Muscle of back (tissue), 3 donors: ENCODE measurements at regions not wholly inside any gene's neighbourhood (a gene's known extent, or its start where the extent isn't known, plus 50 kb on each side); places are given as distances from the start of the nearest gene placed in this dataset.
"Not testable (repeated sequence)": the region's sequence is repeated elsewhere in the genome, so short reads cannot be mapped to it uniquely, and the experiment has no call there.

Source experiments
- DNase-seq, 3 donors: peaks; one replicate each; pipeline versions ENCODE4 v3.0.0 to v3.0.0-alpha.2; 2013

GRCh38 chr3:182626484-182627467, 166.5 kb upstream of the ATP11B start:
- DNase-seq, result no peak

- no peak for DNase-seq
Observed at GRCh38 chr3:182628531-182628930, 164.8 kb upstream of the ATP11B start.

- no peak for DNase-seq
Observed at GRCh38 chr3:182629521-182629920, 163.8 kb upstream of the ATP11B start.

- no peak for DNase-seq
Observed at GRCh38 chr3:182631183-182632076, 161.9 kb upstream of the ATP11B start.

- no peak for DNase-seq
Observed at GRCh38 chr3:182632077-182632393, 161.3 kb upstream of the ATP11B start.

- no peak for DNase-seq
Observed at GRCh38 chr3:182633186-182633585, 160.1 kb upstream of the ATP11B start.

GRCh38 chr3:182636646-182637045, 156.7 kb upstream of the ATP11B start:
- no peak for DNase-seq

- no peak for DNase-seq
Observed at GRCh38 chr3:182637350-182638110, 155.8 kb upstream of the ATP11B start.

GRCh38 chr3:182644013-182644412, 149.3 kb upstream of the ATP11B start:
- DNase-seq, result no peak

- DNase-seq, result no peak
Observed at GRCh38 chr3:182644790-182645433, 148.4 kb upstream of the ATP11B start.

- DNase-seq, result no peak
Observed at GRCh38 chr3:182650568-182651128, 142.7 kb upstream of the ATP11B start.

GRCh38 chr3:182651461-182651860, 141.8 kb upstream of the ATP11B start:
- DNase-seq, result no peak

GRCh38 chr3:182653065-182653464, 140.2 kb upstream of the ATP11B start:
- DNase-seq, result not testable (repeated sequence)

- DNase-seq, result no peak
Observed at GRCh38 chr3:182668541-182668940, 124.8 kb upstream of the ATP11B start.

- DNase-seq, result no peak
Observed at GRCh38 chr3:182668974-182669373, 124.3 kb upstream of the ATP11B start.

- DNase-seq, result peak in 1 of 3 donors; percentile 1
Observed at GRCh38 chr3:182671541-182671940, 121.8 kb upstream of the ATP11B start.

- DNase-seq, result peak in 2 of 3 donors; percentile 3 to 17
Observed at GRCh38 chr3:182671942-182672341, 121.4 kb upstream of the ATP11B start.

- DNase-seq, result no peak
Observed at GRCh38 chr3:182673336-182673735, 120.0 kb upstream of the ATP11B start.

- DNase-seq, result peak; percentile 27 to 59 (median 53)
Observed at GRCh38 chr3:182682263-182683241, 110.8 kb upstream of the ATP11B start.

GRCh38 chr3:182683453-182683852, 109.9 kb upstream of the ATP11B start:
- peak; percentile 62 to 86 (median 74) for DNase-seq
